Kidney epithelial cell (primary cell): ENCODE measurements at regions not wholly inside any gene's neighbourhood (a gene's known extent, or its start where the extent isn't known, plus 50 kb on each side); places are given as distances from the start of the nearest gene placed in this dataset.

Experiments used
- DNase-seq: peaks from one replicate; pipeline ENCODE4 v3.0.0-alpha.2; 2010; ENCODE audit warnings: low read depth
- H3K27me3 ChIP-seq: 2 replicates; pipeline ENCODE4 v1.6.0; 2011; ENCODE audit warnings: low read length; ENCODE audit not compliant: control insufficient read depth, insufficient read depth
- H3K36me3 ChIP-seq: 2 replicates; pipeline ENCODE4 v1.5.1; 2011; ENCODE audit warnings: low read length; ENCODE audit not compliant: control insufficient read depth, insufficient read depth
- H3K4me3 ChIP-seq: 2 replicates; pipeline ENCODE4 v1.5.1; 2011; ENCODE audit warnings: low read depth, mild to moderate bottlenecking, control low read depth, low read length
- CTCF ChIP-seq: IDR thresholded peaks from 2 replicates; pipeline ENCODE4 v1.5.1; 2011; ENCODE audit warnings: mild to moderate bottlenecking, moderate library complexity, low read length, control low read depth, inconsistent platforms; ENCODE audit not compliant: insufficient read depth, poor library complexity, severe bottlenecking

- Histone ChIP-seq H3K36me3 (no peaks in the 10 kb centered on the region), H3K4me3 (no peak overlapping the region), H3K27me3 (no peaks in the 10 kb centered on the region)
- DNase-seq: no peak
- TF ChIP-seq CTCF: no peak
Observed at GRCh38 chr12:111063295-111064026, 143.1 kb upstream of the MYL2 start.

GRCh38 chr12:111057701-111058425 lies 137.5 kb upstream of the MYL2 start:
- DNase-seq: no peak
- TF ChIP-seq CTCF: no peak
- Histone ChIP-seq H3K4me3 (no peak overlapping the region), H3K27me3 (no peaks in the 10 kb centered on the region), H3K36me3 (no peaks in the 10 kb centered on the region)

GRCh38 chr12:111056618-111057521 lies 136.5 kb upstream of the MYL2 start:
- H3K36me3 ChIP-seq: no peaks in the 10 kb centered on the region
- no peak for TF ChIP-seq CTCF
- no peak overlapping the region for H3K4me3 ChIP-seq
- no peak for DNase-seq
- H3K27me3 ChIP-seq: no peaks in the 10 kb centered on the region

- no peak for DNase-seq
- Histone ChIP-seq H3K4me3 (no peak overlapping the region), H3K36me3 (no peaks in the 10 kb centered on the region), H3K27me3 (no peaks in the 10 kb centered on the region)
- TF ChIP-seq CTCF: no peak
Observed at GRCh38 chr12:111055181-111055880, 135.0 kb upstream of the MYL2 start.

- Histone ChIP-seq H3K36me3 (no peaks in the 10 kb centered on the region), H3K4me3 (no peak overlapping the region), H3K27me3 (peaks cover 2% of the 10 kb centered on the region)
- no peak for TF ChIP-seq CTCF
- no peak for DNase-seq
Observed at GRCh38 chr12:111048991-111049390, 128.6 kb upstream of the MYL2 start.
